Left cardiac atrium (tissue), 4 donors: ENCODE measurements at regions not wholly inside any gene's neighbourhood (a gene's known extent, or its start where the extent isn't known, plus 50 kb on each side); places are given as distances from the start of the nearest gene placed in this dataset.
A peak's percentile ranks its signal among the peaks of the same experiment; 100 is the strongest.
"Not testable (repeated sequence)": the region's sequence is repeated elsewhere in the genome, so short reads cannot be mapped to it uniquely, and the experiment has no call there.

Experiments
- ATAC-seq, 2 donors: fragments of 200-7000 bp; cut with Tn5 transposase; one replicate each; pipeline ENCODE4 v1.9.1; 2020; ENCODE audit warnings: mild to moderate bottlenecking in 2 of 2, moderate library complexity in 2 of 2
- DNase-seq: peaks from one replicate; pipeline ENCODE4 v3.0.0-alpha.2; 2020
- intact Hi-C, 2 donors: fragments of 100-400 bp; cut with DNase I; formaldehyde crosslinking; loops; one replicate each; pipeline versions ENCODE4 v1.14.1 to v1.15.1; 2022 to 2023
- donor health status: DM: no; HTN: yes; CAD: no.
- donor health status: DM: no; HTN: yes; CAD: no; lungs with severe emphysema.
- donor health status: DM: yes; HTN: yes; CAD: no.
- donor health status: Dilated cardiomyopathy.

DNA sequence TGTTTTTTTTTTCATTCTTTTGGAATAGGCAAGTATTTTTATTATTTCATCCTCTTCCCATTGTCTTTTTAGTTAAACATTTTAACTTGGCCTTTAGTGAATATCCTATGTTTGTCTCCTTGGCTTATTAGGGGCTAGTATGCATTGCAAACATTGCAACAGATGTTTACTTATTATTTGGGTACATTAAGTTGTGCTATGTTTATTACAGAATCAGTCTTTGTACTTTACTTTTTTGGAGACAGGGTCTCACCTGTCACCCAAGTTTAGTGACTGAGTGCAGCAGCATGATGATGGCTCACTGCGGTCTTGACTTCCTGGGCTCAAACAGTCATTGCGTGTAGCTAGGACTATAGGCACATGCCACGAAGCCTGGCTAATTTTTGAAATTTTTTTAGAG lies 51.1 kb upstream of the NUDT6 start:
- no peak for DNase-seq
- intact Hi-C loops = no loop called here
- no peak for ATAC-seq

DNA sequence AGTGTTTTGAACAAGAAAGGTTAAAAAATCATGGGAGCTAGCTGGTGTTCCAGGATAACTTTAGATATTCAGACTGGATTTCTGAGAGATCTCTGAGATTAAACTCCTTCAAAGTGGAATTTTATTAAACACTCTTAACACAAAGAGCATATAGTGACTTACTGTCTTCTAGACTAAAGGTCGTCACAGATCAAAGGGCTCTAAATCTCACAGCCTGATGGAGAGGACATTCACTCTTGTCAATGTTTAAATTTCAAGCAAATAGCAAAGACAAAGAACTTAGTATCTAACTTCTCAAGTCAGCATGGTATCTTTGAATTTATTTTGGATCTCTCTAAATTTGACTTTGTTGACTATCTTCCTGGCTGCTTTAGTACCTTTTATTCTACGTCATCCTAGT lies 53.7 kb upstream of the NUDT6 start:
- ATAC-seq (no peak), DNase-seq (no peak)
- intact Hi-C loops = no loop called here

DNA sequence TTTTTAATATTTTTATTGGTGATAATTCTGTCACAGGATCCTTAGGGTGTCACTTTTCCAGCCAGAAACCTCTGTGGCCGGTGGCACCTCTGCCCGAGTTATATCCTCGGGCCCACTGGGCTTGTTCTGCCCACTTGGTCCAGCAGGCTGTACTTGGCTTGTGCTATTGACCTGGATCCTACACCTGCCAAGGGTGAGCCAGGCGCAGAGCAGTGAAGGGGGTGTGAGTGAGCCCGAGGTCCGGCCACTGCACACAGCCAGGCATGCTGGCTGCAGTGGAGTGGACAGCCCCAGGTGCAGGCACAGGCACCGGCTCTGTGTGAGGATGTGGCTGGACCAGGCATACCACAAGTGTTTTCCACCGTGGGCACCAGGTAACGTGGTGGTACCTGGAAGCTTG lies 54.7 kb upstream of the NUDT6 start:
- DNase-seq (no peak), ATAC-seq (no peak)

DNA sequence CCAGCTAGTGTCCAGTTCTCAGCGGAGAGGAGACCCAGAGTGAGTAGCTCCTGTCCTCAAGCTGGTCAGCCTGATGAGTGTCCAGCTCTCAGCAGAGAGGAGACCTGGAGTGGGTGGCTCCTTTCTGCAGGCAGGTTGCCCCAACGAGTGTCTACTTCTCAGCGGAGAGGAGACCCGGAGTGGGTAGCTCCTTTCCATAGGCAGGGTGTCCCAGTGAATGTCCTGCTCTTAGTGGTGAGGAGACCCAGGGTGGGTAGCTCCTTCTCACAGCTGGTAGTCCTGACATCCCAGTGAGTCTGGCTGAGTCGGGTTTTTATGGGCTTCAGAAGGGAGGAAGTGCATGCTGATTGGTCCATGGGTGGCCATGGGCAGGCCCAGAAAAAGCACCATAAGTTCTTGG lies 55.7 kb upstream of the NUDT6 start:
- DNase-seq (no peak), ATAC-seq (no peak)
- intact Hi-C loops = no loop called here

More for the DNA sequence above, 54.7 kb upstream of the NUDT6 start:
- intact Hi-C loops = no loop called here

DNA sequence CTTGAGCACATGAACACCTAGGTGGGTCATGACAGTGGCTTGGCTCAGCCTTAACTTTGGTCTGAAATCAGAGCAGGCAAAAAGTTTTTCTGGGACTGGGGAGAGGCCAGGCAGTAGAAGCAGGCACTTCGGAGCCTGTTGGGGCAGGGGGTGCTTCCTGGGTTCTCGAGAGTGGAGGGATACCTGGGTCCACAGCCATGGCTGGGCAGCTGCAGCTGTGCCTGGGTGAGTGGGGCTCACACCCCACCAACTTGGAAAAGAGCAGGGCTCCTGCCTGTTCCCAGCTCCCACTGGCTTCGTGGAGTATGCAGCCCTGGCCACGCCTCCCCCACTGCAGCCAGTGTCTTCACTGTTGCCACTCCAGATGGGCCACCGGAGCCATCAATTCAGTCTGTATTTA lies 56.4 kb upstream of the NUDT6 start:
- intact Hi-C loops = no loop called here
- DNase-seq = no peak
- ATAC-seq = no peak

DNA sequence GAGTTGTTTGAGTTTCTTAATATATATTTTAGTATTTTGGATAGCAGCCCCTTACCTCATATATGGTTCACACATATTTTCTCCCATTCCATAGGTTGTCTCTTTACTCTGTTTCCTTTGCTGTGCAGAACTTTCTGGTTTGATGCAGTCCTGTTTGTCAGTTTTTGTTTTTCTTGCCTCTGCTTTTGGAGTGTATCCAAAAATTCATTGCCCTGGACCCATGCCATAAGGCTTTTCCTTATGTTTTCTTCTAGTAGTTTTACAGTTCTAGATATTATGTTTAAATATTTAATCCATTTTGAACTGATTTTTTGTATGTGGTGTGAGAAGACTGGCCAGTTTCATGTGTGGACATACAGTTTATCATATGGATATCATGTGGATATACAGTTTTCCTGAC lies 58.5 kb upstream of the NUDT6 start:
- intact Hi-C loops = no loop called here
- DNase-seq (no peak), ATAC-seq (no peak)

DNA sequence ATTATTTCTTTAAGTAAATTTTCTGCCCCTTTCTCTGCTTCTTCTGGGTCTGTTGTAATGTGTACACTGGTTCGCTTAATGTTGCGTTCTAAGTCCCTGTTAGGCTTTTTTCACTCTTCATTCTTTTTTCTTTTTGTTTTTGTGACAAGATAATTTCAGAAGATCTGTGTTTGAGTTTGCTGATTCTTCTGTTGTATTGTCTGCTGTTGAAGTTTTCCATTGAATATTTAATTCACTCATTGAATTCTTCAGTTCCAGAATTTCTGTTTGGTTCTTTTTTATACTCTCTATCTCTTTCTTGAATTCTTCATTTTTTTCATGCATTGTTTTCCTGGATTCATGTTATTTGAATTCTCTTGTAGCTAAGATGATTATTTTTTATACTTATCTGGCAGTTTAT lies 66.3 kb upstream of the NUDT6 start:
- DNase-seq (no peak), ATAC-seq (no peak)
- intact Hi-C loops = no loop called here

DNA sequence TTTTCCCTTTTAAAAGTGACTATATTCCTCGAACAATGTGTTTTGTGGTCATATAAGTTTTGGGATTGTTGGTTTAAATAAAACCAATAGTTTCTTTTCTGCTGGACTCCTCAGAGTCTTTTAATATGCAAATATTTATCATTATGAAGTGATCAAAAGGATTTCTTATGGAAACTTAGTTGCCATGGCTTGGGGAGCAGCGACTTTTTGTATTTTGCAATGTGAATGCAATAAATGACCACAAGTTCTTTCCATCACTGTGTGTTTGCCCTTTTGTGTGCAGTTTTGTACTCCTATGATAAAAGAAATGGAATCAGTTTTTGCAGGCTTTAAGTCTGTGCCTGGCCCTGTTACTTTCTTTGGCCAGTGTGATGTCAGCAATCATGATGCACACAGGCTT lies 68.5 kb upstream of the NUDT6 start:
- DNase-seq (no peak), ATAC-seq (no peak)
- intact Hi-C loops = no loop called here

DNA sequence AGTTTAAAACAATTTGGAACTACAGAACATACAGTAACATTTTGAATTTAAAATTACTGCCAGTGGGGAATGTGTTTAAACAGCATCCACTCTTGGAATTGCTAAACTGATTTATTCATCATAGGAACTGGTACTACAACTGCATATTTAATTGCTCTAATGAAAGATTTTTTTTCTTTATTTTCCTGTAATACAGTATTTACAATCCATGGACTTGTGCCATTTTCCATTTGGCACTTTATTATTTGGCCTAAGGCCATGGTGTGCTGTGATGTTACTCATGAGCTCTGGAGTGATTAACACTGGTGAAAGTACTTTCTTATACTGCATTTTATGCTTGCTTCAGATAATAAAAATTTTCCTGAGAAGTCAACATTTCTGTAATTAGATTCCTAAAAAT lies 69.7 kb upstream of the NUDT6 start:
- intact Hi-C loops = no loop called here
- DNase-seq = no peak
- ATAC-seq = peak in 1 of 2 donors; percentile 55

DNA sequence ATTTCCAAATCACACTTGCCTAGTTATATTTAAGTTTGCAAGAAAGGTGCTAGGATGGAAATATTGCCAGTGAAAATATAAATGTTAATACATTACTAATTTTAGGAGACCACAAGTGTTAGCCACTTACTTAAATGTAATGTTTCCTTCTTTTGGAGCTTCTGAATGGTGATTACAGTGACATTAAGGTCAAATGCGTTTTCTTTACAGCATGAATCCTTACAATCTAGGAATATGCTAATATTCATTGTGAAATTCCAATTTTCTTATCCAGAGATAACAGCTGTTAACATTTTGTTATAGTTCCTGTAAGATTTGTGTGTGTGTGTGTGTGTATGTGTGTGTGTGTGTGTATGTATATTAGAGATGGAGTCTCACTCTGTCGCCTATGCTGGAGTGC lies 70.2 kb upstream of the NUDT6 start:
- ATAC-seq = no peak
- intact Hi-C loops = no loop called here

DNA sequence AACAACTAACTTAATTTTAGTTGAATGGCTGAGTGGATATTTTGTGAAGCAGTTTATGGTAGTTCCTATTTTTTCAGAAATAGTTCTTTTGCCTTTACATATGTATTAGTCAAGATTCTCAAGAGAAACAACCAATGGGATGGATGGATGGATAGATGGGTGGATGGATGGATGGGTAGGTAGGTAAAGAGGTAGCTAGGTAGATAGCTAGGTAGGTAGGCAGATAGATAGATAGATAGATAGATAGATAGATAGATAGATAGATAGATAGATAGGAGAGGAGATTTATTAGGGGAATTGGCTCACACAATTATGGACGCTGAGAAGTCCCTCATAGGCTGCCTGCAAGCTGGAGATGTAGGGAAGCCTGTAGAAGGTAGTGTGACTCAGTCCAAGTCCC lies 74.0 kb upstream of the NUDT6 start:
- no peak for DNase-seq
- intact Hi-C loops = no loop called here
- no peak for ATAC-seq

More for the DNA sequence above, 70.2 kb upstream of the NUDT6 start:
- no peak for DNase-seq

DNA sequence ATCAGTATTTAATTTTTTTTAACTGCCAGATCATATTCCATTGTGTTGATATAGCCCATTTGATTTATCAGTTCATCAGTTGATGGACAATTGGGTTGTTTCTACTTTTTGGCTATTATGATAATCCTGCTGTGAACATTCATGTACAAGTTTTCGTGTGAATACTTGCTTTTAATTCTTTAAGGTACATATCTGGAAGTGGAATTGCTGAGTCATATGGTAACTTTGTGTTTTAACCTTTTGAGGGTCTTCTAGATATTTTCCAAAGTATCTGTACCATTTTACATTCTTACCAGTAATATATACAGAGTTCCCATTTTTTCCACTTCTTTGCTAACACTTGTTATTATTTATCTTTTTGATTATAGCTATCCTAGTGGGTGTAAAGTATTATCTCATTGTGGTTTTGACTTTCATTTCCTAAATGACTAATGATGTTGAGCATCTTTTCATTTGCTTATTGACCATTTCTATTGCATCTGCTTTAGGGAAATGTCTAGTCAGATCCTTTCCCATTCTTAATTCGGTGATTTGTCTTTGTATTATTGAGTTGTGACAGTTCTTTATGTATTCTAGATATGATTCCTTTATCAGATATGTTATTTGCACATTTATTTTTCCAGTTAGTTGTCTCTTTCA lies 75.2 kb upstream of the NUDT6 start:
- intact Hi-C loops = no loop called here
- DNase-seq (no peak), ATAC-seq (no peak)

DNA sequence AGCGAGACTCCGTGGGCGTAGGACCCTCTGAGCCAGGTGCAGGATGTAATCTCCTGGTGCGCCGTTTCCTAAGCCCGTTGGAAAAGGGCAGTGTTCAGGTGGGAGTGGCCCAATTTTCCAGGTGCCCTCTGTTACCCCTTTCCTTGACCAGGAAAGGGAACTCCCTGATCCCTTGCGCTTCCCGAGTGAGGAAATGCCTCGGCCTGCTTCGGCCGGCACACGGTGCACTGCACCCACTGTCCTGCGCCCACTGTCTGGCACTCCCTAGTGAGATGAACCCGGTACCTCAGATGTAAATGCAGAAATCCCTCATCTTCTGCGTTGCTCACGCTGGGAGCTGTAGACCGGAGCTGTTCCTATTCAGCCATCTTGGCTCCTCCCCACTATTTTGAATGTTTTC lies 81.7 kb upstream of the NUDT6 start:
- intact Hi-C loops, DNase-seq, ATAC-seq: not testable (repeated sequence)

DNA sequence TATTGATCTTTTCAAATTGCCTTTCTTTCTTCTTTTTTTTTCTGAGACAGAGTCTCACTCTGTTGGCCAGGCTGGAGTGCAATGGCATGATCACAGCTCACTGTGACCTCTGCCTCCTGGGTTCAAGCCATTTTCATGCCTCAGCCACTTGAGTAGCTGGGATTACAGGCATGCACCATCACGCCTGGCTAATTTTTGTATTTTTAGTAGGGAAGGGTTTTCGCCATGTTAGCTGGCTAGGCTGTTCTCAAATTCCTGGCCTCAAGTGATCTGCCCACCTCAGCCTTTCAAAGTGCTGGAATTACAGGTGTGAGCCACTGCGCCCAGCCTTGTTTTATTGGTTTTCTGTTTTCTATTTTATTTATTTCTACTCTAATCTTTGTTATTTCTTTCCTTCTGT lies 82.7 kb upstream of the NUDT6 start:
- ATAC-seq, DNase-seq, intact Hi-C loops: not testable (repeated sequence)

DNA sequence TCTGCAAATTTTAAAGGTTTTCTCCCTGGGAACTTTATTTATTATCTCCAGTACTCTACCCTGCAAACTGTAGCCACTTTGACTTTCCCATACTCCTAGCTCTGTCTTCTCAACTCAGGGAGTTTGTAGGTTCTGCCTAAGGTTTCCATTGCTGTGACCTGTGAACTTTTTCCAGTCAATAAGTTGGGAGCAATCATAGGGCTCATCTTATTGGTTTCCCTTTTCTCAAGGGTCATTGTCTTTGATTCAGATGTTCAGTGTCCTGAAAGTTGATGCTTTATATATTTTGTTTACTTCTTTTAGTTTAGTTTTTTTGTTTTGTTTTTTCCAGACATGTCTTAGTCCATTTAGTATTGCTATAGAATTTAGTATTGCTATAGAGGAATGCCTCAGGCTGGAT lies 85.3 kb upstream of the NUDT6 start:
- DNase-seq (no peak), ATAC-seq (no peak)
- intact Hi-C loops = no loop called here

DNA sequence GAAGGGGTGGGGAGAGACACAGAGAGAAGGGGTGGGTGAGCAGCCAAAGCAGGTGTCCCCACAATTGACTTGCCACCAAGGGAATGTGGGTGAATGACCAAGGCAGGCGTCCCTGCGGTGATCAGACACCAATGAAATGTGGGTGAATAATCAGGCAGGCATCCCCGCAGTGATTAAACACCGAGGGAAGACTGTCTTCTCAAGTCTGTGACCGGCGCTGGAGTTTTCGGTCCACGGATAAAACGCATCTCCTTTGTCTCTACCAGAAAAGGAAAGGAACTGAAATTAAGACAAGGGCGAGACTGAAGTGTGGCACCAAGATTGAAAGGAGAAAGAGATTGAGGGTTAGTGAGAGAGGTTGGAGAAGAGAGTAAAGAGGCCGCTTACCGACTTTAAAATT lies 90.0 kb upstream of the NUDT6 start:
- intact Hi-C loops, DNase-seq, ATAC-seq: not testable (repeated sequence)

DNA sequence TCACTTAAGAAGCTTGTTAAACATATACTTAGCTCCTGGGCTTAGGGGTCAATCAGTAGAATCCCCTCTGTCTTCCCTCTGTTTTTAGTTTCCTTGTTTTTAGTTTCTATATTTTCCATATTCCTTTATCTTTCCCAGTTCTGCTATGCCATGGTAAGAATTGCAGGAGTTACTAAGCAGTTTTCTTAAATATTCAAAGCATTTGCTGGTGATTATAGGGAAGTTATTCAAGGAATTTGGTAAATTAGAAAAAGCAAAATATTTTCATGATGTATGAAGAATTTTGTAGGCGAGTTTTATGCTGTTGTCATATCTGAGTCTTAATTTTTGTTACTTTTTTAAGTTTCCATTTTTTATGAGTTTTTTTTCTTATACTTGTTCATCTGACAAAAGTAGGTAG lies 91.6 kb upstream of the NUDT6 start:
- DNase-seq (no peak), ATAC-seq (no peak)
- intact Hi-C loops = no loop called here

DNA sequence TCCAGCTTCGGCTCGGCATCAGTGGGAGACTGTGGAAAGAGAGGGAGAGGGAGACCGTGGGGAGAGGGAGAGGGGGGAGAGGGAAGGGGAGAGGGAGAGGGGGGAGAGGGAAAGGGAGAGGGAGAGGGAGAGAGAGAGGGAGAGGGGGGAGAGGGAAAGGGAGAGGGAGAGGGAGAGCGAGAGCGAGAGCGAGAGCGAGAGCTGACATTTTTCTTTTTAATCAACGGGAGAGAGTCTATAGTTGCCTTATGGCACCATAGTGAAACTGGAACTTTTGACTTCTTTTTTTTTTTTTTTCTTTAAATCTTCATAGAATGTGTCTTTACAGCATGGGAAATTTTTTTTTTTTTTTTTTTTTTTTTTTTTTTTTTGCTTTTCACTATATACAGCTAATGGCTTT lies 94.7 kb upstream of the NUDT6 start:
- intact Hi-C loops = no loop called here
- ATAC-seq (no peak), DNase-seq (no peak)

DNA sequence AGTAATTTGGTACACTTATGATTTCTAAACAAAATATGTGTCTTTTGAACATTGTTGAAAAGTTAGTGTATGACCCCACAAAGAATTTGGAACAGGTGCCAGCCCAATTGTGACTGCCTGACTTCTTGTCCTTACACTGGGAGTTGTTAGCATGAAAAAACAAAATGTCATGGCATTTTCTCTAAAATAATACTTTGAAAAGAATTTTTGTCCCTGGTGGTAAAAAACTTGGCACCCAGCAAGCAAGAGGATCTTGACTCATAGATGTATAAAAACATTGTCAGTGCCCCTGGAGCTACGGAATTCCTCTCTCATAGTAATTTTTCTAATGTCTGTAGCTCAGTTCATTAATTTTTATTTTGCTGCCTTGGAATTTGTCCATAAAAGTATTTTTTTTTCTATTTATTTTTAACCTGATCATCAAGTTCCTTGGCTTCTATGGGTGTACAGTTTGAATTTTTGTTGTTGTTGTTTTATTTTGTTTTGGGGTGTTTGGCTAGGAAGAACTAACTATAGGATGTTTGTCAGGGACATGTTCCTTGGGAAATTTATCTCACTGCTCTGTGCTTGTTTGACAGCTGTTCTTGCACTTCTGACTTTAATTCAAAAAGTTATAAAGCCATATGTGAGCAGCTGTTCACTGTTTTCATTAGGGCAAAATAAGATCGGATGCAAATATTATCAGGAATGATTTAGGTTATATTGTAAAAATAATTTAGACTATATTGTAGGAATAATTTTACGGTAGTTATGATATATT lies 95.4 kb upstream of the NUDT6 start:
- intact Hi-C loops = no loop called here
- ATAC-seq (peak in 1 of 2 donors; percentile 31), DNase-seq (no peak)

DNA sequence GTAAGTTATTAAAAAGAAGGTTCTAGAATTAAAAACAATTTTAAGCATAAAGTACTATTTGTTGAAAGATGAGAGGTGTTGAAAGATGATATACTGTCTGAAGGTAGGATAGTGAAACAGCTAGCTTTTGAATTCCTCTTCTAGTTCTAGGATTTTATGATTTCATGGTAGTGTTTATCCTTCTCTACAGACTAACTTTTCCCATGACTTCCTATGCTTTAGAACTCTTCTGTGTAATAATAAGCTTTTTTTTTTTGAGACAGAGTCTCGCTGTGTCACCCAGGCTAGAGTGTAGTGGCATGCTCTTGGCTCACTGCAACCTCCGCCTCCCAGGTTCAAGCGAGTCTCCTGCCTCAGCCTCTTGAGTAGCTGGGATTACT lies 96.0 kb upstream of the NUDT6 start:
- no peak for DNase-seq
- intact Hi-C loops = no loop called here
- no peak for ATAC-seq

DNA sequence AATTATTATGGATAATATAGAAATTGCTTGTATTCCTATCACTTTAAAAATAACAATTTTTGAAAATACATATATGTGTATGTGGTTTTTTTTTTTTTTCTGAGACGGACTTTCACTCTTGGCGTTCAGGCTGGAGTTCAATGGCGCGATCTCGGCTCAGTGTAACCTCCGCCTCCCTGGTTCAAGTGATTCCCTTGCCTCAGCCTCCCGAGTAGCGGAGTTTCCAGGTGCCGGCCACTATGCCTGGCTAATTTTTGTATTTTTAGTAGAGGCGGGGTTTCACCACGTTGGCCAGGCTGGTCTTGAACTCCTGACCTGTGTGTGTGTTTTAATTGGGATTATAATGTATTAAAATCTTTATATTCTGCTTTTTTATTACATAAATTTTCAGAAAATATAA lies 97.9 kb upstream of the NUDT6 start:
- intact Hi-C loops = no loop called here
- ATAC-seq (no peak), DNase-seq (no peak)
